GM23338 (cell line): ENCODE measurements at regions not wholly inside any gene's neighbourhood (a gene's known extent, or its start where the extent isn't known, plus 50 kb on each side); places are given as distances from the start of the nearest gene placed in this dataset.
A peak's percentile ranks its signal among the peaks of the same experiment; 100 is the strongest.

Source experiments
- ATAC-seq: fragments of 200-7000 bp; cut with Tn5 transposase; 3 replicates; pipeline ENCODE4 v1.9.1; 2020
- DNase-seq: peaks from one replicate; pipeline ENCODE4 v3.0.0-alpha.2; 2015; ENCODE audit warnings: low spot score
- H2AFZ ChIP-seq: fragments of 200-600 bp; sonication (generic); 2 replicates; pipeline ENCODE4 v1.8.0; 2016; ENCODE audit warnings: antibody characterized with exemption, mild to moderate bottlenecking, moderate library complexity
- H3F3A ChIP-seq: fragments of 200-600 bp; sonication (generic); replicated peaks from 2 replicates; pipeline ENCODE4 v1.8.0; 2017; ENCODE audit warnings: antibody characterized with exemption, mixed run types, low read depth
- H3K27ac ChIP-seq: fragments of 200-600 bp; sonication (generic); 2 replicates; pipeline ENCODE4 v1.6.1; 2016; ENCODE audit warnings: low read depth
- H3K27me3 ChIP-seq: fragments of 200-600 bp; sonication (generic); 2 replicates; pipeline ENCODE4 v1.8.0; 2016; ENCODE audit warnings: mild to moderate bottlenecking, mixed run types, moderate library complexity; ENCODE audit not compliant: insufficient read depth
- H3K36me3 ChIP-seq: fragments of 200-600 bp; sonication (generic); 2 replicates; pipeline ENCODE4 v1.8.0; 2016; ENCODE audit warnings: mild to moderate bottlenecking; ENCODE audit not compliant: insufficient read depth
- H3K4me1 ChIP-seq: fragments of 200-600 bp; sonication (generic); 2 replicates; pipeline ENCODE4 v1.8.0; 2016; ENCODE audit warnings: mild to moderate bottlenecking, moderate library complexity; ENCODE audit not compliant: insufficient read depth
- H3K4me2 ChIP-seq: fragments of 200-600 bp; sonication (generic); 2 replicates; pipeline ENCODE4 v1.7.1; 2017; ENCODE audit warnings: mixed run types
- H3K4me3 ChIP-seq: fragments of 200-600 bp; sonication (generic); 2 replicates; pipeline ENCODE4 v1.6.1; 2016; ENCODE audit warnings: mixed run types
- H3K79me2 ChIP-seq: fragments of 200-600 bp; sonication (generic); replicated peaks from 2 replicates; pipeline ENCODE4 v1.8.0; 2017; ENCODE audit warnings: mild to moderate bottlenecking; ENCODE audit not compliant: insufficient read depth
- H3K9me2 ChIP-seq: fragments of 200-600 bp; sonication (generic); 2 replicates; pipeline ENCODE4 v1.8.0; 2017; ENCODE audit not compliant: insufficient read depth
- H4K20me1 ChIP-seq: fragments of 200-600 bp; sonication (generic); replicated peaks from 2 replicates; pipeline ENCODE4 v1.8.0; 2017; ENCODE audit warnings: mild to moderate bottlenecking; ENCODE audit not compliant: insufficient read depth
- H3K27ac Mint-ChIP-seq: 2 replicates; pipeline ENCODE4 v1.8.0; 2020; ENCODE audit warnings: inconsistent platforms, mild to moderate bottlenecking, moderate library complexity, mixed read lengths
- H3K27me3 Mint-ChIP-seq: 3 replicates; pipeline ENCODE4 v1.8.0; 2022; ENCODE audit warnings: low read depth, mild to moderate bottlenecking, moderate library complexity, mixed read lengths, inconsistent platforms; ENCODE audit not compliant: insufficient read depth, poor library complexity
- H3K36me3 Mint-ChIP-seq: 3 replicates; pipeline ENCODE4 v1.8.0; 2021; ENCODE audit warnings: low read depth, mild to moderate bottlenecking, inconsistent platforms, moderate library complexity, mixed read lengths
- H3K4me1 Mint-ChIP-seq: 3 replicates; pipeline ENCODE4 v1.8.0; 2020; ENCODE audit warnings: mild to moderate bottlenecking, inconsistent platforms, mixed read lengths
- H3K4me3 Mint-ChIP-seq: 3 replicates; pipeline ENCODE4 v1.8.0; 2021; ENCODE audit warnings: moderate library complexity, mild to moderate bottlenecking, inconsistent platforms, mixed read lengths
- H3K9me3 Mint-ChIP-seq: 3 replicates; pipeline ENCODE4 v1.8.0; 2020; ENCODE audit warnings: moderate library complexity, mild to moderate bottlenecking, inconsistent platforms, mixed read lengths
- CTCF ChIP-seq, 2 experiments: fragments of 200-600 bp in 1 of 2; sonication (generic) in 1 of 2; conservative IDR thresholded peaks; 2 replicates each; pipeline versions ENCODE4 v1.5.1 to v1.6.1; 2016 to 2017; ENCODE audit warnings: antibody characterized with exemption in 2 of 2, low read depth in 2 of 2, mild to moderate bottlenecking in 2 of 2, moderate library complexity in 1 of 2
- EZH2 ChIP-seq: fragments of 200-600 bp; sonication (generic); IDR thresholded peaks from one replicate; pipeline ENCODE4 v1.8.0; 2017; ENCODE audit warnings: antibody characterized with exemption, mild to moderate bottlenecking, low read depth; ENCODE audit not compliant: unreplicated experiment
- JUNB ChIP-seq: IDR thresholded peaks from one replicate; pipeline ENCODE4 v1.6.1; 2016; ENCODE audit warnings: antibody characterized with exemption; ENCODE audit not compliant: unreplicated experiment
- ZNF462 ChIP-seq: fragments of 250-450 bp; sonication (Bioruptor Pico); IDR thresholded peaks from 2 replicates; pipeline ENCODE4 v1.5.0; 2020; ENCODE audit warnings: mild to moderate bottlenecking, moderate library complexity
- TF ChIP-seq, protein P1 (sequence below): IDR thresholded peaks from 2 replicates; pipeline ENCODE4 v1.6.1; 2016; ENCODE audit warnings: antibody characterized with exemption

DNA sequence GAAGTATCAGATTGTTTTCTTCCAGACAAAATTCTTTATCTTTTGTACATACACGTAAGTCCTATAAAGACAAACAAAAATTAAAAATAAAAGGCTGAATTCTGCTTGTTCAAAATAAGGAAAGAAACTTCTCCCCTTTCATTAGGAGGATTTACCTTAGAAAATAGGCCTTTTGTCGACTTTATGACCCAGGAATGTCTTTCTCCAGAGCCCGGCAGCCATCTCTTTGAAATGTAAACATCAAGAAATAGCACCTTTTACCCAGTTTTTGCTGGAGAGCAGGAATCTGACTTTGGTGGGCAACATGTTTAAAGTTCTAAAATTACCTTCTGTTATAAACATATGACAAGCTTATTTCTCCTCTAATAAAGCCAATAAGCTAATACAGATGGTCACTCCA lies 373.0 kb upstream of the FTMT start (continued):
- TF ChIP-seq ZNF462 (no peak), EZH2 (no peak), CTCF (conservative IDR thresholded peaks at IDR 0.05; ENCODE audit: low read depth in 2 of 2) (no peak)
- TF ChIP-seq, protein P1, sequence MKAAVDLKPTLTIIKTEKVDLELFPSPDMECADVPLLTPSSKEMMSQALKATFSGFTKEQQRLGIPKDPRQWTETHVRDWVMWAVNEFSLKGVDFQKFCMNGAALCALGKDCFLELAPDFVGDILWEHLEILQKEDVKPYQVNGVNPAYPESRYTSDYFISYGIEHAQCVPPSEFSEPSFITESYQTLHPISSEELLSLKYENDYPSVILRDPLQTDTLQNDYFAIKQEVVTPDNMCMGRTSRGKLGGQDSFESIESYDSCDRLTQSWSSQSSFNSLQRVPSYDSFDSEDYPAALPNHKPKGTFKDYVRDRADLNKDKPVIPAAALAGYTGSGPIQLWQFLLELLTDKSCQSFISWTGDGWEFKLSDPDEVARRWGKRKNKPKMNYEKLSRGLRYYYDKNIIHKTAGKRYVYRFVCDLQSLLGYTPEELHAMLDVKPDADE: no peak

GRCh38 chr5:121479337-121479736 lies 372.3 kb upstream of the FTMT start:
- H3K27ac Mint-ChIP-seq: peak overlapping the region; percentile 46; the same call in 1 of the 2 replicates
- no peaks in the 10 kb centered on the region for H3K9me3 Mint-ChIP-seq
- Histone ChIP-seq H3K4me2 (peak overlapping the region; percentile 46), H3K4me3 (no peak overlapping the region), H4K20me1 (no peaks in the 10 kb centered on the region), H3K9me2 (no peaks in the 10 kb centered on the region), H3K27me3 (no peaks in the 10 kb centered on the region), H3K27ac (no peak overlapping the region), H2AFZ (no peak overlapping the region), H3F3A (no peaks in the 10 kb centered on the region), H3K79me2 (no peaks in the 10 kb centered on the region), H3K4me1 (peaks cover 33% of the 10 kb centered on the region), H3K36me3 (no peaks in the 10 kb centered on the region)
- TF ChIP-seq JUNB: no peak
- no peaks in the 10 kb centered on the region for H3K36me3 Mint-ChIP-seq
- DNase-seq: no peak
- H3K4me3 Mint-ChIP-seq: no peak overlapping the region
- no peaks in the 10 kb centered on the region for H3K27me3 Mint-ChIP-seq
- peaks cover 23% of the 10 kb centered on the region for H3K4me1 Mint-ChIP-seq
- ATAC-seq: no peak
